Embryonic facial prominence (tissue), 1 donor: ENCODE measurements at regions not wholly inside any gene's neighbourhood (a gene's known extent, or its start where the extent isn't known, plus 50 kb on each side); places are given as distances from the start of the nearest gene placed in this dataset.
"Not testable (repeated sequence)": the region's sequence is repeated elsewhere in the genome, so short reads cannot be mapped to it uniquely, and the experiment has no call there.

Experiments
- DNase-seq: peaks from one replicate; pipeline ENCODE4 v3.0.0-alpha.2; 2016; ENCODE audit errors: extremely low spot score

GRCh38 chr11:29163231-29163630 is 853.6 kb downstream of the KCNA4 start:
- DNase-seq, result no peak

DNA sequence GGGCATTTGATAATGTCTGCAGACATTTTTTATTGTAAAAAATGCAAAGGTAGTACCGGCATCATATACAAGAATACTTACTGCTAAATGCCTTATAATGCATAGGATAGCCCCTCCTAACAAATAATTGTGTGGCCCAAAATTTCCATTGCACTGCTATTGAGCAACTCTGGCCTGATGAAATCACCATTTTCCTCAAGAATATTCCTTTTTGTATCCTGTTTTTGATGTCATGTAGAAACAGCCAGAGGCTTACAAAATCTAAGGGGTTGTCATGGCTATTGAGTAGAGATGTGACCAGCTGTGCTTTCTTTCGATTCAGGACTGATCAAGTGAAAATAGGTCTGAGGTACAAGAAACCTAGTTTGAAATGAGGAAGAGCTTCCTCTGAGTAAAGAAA is 854.3 kb downstream of the KCNA4 start:
- DNase-seq, result no peak

- no peak for DNase-seq
Observed at GRCh38 chr11:29161191-29161590, 855.6 kb downstream of the KCNA4 start.

- DNase-seq, result no peak
Observed at GRCh38 chr11:29159552-29160465, 857.0 kb downstream of the KCNA4 start.

DNA sequence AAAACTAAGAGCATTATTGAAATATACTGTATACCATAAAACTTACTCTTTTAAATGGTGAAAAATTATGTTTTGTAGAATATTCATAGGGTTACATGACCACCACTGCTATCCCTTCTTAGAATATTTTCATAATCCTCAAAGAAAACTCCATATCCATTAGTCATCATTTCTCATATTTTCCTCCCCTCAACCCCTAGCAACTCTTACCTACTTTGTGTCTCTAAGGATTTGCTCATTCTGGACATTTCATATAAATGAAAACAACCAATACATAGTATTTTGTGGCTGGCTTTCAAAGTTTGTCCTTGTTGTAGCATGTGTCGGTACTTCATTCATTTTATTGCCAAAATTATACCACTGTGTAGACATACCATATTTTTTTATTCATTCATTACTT is 863.8 kb downstream of the KCNA4 start:
- no peak for DNase-seq

GRCh38 chr11:29142573-29142972 is 874.3 kb downstream of the KCNA4 start:
- not testable (repeated sequence) for DNase-seq

DNA sequence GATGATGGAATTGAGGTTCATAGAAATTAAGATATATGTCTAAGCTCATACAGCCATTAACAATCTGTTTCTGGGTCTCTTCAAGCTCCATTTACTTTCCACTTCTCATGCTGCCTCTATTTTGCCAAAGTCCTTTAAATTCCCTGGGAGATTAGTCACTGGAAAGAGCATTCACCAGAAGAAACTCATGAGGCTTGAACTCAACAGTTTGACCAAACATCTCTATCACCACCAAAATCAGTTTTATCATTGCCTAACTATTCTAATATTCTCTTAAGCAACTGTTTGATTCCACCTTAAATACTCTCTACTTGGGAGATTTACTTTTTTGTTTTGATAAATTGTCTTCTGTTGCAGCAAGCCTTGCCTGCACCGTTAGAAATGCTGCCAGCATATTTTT is 881.3 kb downstream of the KCNA4 start:
- no peak for DNase-seq

DNA sequence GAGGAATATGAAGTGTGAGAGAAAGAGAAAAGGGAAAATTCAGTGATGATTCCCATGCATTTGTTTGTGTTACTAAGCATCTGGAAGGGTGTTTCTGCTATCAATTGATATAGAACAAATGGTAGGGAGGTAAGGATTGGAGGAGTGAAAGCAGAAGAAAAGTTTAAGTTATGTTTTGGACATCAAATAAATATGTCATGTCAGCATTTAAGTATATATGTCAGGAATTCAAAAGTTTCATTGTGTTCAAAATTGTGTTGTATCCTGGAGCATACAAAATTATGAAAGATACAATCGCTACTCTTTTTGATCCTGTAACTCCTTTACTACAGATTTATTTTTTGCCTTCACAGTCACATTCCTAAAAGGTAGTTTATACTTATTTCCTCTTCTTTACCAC is 885.8 kb downstream of the KCNA4 start:
- no peak for DNase-seq

DNA sequence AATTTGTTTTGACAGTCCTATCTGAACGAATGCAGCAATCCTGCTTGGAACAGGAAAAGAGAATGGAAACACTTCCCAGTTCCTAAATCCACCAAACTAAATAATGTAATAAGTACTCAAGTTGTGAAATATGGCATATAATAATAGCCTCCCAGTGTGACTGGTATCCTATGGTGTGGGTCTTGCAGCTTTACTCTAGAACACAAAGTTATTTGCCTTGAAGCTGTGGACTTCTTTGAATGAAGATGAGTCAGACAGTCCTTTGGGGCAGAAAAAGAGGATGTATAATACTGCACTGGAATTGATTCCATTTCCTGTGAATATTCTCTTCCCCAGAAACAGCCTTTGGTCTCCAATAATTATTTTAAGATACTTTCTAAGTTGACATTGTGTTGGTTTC is 887.0 kb downstream of the KCNA4 start:
- no peak for DNase-seq

- no peak for DNase-seq
Observed at GRCh38 chr11:29127461-29127860, 889.4 kb downstream of the KCNA4 start.

DNA sequence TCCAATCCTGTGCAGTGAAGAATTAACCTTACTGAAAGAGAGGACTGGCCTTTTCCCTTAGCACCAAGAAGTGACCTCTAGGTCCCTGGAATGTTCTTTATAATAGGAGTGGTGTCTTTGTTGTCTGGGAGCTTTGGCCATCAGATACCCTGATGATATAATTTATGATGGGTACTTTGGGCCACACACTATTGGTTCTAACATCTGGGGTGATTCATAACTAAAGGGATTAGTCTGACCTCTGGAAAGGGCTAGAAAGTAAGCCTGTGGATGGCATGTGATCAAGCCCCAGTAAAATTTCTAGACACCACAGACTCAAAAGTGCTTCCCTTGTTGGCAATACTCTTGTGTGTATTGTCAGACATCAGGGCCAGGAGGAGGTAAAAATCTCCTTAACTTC is 891.2 kb downstream of the KCNA4 start:
- DNase-seq, result no peak

DNA sequence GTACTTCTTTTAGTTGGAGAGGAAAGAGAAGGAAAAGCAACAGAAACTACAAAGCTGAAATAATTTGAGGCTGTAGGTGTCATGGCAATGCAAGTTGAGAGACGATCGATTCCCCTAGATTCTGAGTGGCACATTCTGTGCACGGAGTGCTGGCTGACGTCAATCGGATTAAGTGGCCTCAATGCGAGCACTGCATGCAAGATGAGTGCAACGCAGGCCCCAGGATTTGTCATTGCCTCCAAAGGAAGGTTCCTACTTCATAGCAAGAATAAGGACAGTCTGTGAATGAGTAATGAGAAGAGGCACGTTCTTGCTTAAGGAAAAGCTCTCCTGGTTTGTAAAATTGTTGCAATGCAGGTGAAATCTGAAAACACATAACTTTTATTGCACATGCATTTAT is 892.4 kb downstream of the KCNA4 start:
- no peak for DNase-seq

DNA sequence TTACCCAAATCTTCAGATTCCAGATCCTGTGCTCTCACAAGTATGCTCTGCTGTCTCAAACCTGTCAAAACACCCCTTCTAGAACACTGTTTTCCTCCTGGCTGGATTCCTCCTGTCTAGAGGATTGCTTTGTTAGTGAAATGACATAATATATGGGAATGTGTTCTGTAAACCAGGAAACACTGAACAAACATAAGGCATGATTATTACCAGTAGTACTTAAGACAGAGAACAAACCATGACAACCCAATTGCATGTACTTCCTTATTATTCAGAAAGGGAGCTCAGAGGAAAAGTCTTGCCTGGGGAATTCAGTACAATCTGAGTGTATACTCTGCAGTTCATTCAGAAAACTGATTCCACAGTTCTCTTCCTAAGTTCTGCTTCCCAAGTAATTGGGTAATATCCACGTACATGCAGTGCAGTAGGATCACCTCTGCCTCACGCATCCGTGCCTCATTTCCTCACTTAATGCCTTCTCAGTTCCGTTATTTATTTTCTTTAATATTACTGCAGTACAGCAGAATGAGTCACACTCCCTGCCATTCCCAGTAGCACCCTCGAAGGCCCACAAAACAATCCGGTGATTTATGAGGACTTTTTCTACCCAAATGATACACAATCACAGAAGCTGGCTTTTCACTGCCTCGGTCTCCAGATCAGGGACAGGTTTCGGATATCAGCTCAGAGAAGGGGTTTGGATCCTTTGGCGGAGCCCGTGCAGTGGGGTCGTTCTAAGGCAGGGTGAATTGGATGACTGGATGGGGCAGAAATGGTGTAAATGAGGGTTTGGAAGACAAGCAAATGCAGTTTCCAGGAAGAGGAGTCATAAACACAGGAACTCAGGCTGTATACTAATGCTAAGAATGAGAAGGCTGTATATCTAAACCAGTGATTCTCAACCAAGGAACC is 896.9 kb downstream of the KCNA4 start:
- no peak for DNase-seq

- DNase-seq, result no peak
Observed at GRCh38 chr11:29119116-29119515, 897.7 kb downstream of the KCNA4 start.

- DNase-seq, result no peak
Observed at GRCh38 chr11:29100967-29101366, 915.9 kb downstream of the KCNA4 start.

GRCh38 chr11:29095821-29096220 is 921.0 kb downstream of the KCNA4 start:
- DNase-seq, result no peak

DNA sequence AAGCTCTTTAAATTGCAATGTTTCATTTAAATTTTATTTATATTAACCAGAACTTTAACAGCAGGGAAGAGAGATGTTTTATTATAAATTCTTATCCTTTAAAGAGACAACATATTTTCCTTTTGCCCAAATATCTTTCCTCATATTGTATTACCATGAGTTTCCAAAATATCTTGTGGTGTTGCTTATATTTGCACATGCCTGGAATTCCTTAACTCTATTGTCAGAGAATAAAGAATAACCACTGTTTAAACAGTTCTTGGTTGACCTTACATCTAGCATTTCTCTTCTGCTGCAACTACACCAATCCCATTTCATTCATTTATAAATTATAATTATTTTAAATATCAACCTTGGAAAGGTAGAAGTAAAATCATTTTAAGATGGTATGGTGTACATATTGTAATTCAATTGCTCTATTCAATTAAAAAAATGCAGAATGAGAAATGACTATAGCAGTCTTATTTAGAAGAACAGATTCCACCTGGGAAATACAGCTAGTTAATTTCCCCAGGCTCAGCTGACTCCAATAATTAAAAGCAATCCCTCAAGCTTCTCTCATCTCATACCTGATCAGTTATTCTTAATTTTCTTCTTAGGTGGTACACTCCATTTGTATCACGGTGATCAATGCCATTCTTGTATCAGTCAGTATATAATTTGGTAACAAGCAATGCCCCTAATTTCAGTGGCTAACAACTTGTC is 923.3 kb downstream of the KCNA4 start:
- DNase-seq, result no peak

- DNase-seq, result no peak
Observed at GRCh38 chr11:29087200-29087812, 929.5 kb downstream of the KCNA4 start.

GRCh38 chr11:29075726-29076125 is 941.1 kb downstream of the KCNA4 start:
- no peak for DNase-seq

- DNase-seq, result no peak
Observed at GRCh38 chr11:29063630-29064361, 953.0 kb downstream of the KCNA4 start.

- no peak for DNase-seq
Observed at GRCh38 chr11:29061452-29061851, 953.3 kb downstream of the METTL15 start.
